ENCODE measurements at regions not wholly inside any gene's neighbourhood (a gene's known extent, or its start where the extent isn't known, plus 50 kb on each side); places are given as distances from the start of the nearest gene placed in this dataset.
"Not testable (repeated sequence)": the region's sequence is repeated elsewhere in the genome, so short reads cannot be mapped to it uniquely, and the experiment has no call there.

DNA sequence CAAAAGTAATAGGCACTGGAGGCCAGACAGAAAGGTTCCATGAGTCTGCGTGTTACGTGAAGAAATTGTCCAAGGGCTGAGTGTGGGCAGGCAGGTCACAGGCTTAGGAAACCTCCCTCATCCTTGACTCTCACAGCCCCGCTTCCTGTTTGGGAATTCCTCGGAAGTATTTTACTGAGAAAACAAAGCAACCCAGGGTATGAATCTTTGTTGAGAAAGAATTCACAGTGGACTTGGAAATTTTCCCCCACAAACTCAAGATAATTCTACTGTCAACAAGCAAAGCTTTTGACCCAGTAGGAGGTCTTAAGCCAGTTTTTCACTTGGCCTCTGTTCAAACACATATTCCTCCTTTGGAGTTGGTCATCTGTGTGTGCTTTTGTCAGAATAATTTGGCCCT, 377.1 kb upstream of the TPM1 start:
- Mint-ChIP-seq H3K4me3 (no peak overlapping the region), H3K4me1 (no peaks in the 10 kb centered on the region), H3K27ac (no peak overlapping the region), H3K27me3 (no peaks in the 10 kb centered on the region), H3K36me3 (peaks cover 0 to under 1% of the 10 kb centered on the region in 2 donors), H3K9me3 (peaks cover 0 to 2% (median under 1%) of the 10 kb centered on the region in 7 donors)
- DNase-seq (no peak), ATAC-seq (ENCODE audit: low read depth in 2 of 2) (no peak)

GRCh38 chr15:62666046-62666445, 376.5 kb upstream of the TPM1 start:
- no peaks in the 10 kb centered on the region for H3K4me1 Mint-ChIP-seq
- ATAC-seq (ENCODE audit: low read depth in 2 of 2) (no peak), DNase-seq (no peak)
- H3K4me3 Mint-ChIP-seq, result no peak overlapping the region
- H3K9me3 Mint-ChIP-seq, result peaks cover 0 to 7% (median 3%) of the 10 kb centered on the region in 7 donors
- no peaks in the 10 kb centered on the region for H3K27me3 Mint-ChIP-seq
- no peak overlapping the region for H3K27ac Mint-ChIP-seq
- H3K36me3 Mint-ChIP-seq, result peaks cover 0 to 5% of the 10 kb centered on the region in 2 donors

GRCh38 chr15:62672268-62672667, 370.3 kb upstream of the TPM1 start:
- Mint-ChIP-seq H3K36me3 (peaks cover 0 to 5% of the 10 kb centered on the region in 2 donors), H3K27ac (no peak overlapping the region), H3K4me3 (no peak overlapping the region), H3K9me3 (peaks cover 0 to 14% (median 3%) of the 10 kb centered on the region in 7 donors), H3K4me1 (no peaks in the 10 kb centered on the region), H3K27me3 (no peaks in the 10 kb centered on the region)
- DNase-seq (no peak), ATAC-seq (ENCODE audit: low read depth in 2 of 2) (no peak)

GRCh38 chr15:62676891-62677290, 365.7 kb upstream of the TPM1 start:
- Mint-ChIP-seq H3K27me3 (peaks cover 0 to 5% (median 0%) of the 10 kb centered on the region in 3 donors), H3K9me3 (peaks cover 0 to 17% (median 4%) of the 10 kb centered on the region in 7 donors), H3K4me1 (no peaks in the 10 kb centered on the region), H3K4me3 (no peak overlapping the region), H3K36me3 (no peaks in the 10 kb centered on the region), H3K27ac (no peak overlapping the region)
- DNase-seq (no peak), ATAC-seq (ENCODE audit: low read depth in 2 of 2) (no peak)

DNA sequence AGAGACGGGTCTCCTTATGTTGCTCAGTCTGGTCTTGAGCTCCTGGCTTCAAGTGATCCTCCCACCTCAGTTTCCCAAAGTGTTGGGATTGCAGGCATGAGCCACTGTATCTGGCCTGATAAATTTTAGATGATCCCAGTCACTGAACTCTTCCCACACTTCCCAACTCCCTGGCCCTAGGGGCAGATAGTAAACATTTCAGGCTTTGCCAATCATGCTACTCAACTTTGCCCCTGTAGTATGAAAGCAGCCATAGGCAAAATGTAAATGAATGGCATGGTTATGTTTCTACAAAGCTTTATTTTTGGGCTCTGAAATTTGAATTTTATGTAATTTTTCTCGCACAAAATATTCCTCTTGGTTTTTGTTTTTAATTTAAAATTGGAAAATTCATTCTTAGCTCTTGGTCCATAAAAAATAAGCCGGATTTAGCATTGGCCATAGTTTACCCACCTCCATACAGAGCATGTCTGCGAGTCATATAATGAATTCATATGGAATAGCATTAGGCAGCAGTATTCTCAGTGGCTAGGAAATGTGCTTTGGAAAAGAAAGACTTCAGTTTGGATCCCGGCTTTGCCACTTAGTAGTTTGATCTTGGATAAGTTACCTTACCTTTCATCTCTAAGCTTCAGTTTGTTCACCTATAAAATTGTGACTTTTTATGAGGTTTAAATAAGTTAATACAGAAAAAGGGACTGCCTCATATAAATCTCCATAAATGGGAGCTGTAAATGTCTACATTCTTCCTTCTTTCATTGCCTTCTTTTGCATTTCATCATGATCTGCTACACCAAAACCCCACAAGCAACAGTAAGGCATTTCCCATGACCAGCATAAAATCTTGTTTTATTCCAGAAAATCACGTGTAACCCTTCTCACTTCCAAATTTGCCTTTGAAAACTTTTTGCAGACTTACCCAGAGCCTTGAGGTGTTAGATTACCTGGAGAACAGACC, 360.3 kb upstream of the TPM1 start:
- Mint-ChIP-seq H3K9me3 (peaks cover 0 to 17% (median 4%) of the 10 kb centered on the region in 7 donors), H3K27me3 (peaks cover 5 to 13% (median 8%) of the 10 kb centered on the region in 3 donors), H3K27ac (peak overlapping the region in 1 of 6 donors; percentile 8), H3K4me3 (no peak overlapping the region), H3K36me3 (no peaks in the 10 kb centered on the region), H3K4me1 (no peaks in the 10 kb centered on the region)
- ATAC-seq (ENCODE audit: low read depth in 2 of 2) (no peak), DNase-seq (no peak)

GRCh38 chr15:62683192-62683591, 359.4 kb upstream of the TPM1 start:
- Mint-ChIP-seq H3K9me3 (peaks cover 0 to 17% (median 4%) of the 10 kb centered on the region in 7 donors), H3K27me3 (peaks cover 5 to 13% (median 8%) of the 10 kb centered on the region in 3 donors)
- H3K27ac Mint-ChIP-seq; ATAC-seq (ENCODE audit: low read depth in 2 of 2); H3K4me1 Mint-ChIP-seq; H3K4me3 Mint-ChIP-seq; H3K36me3 Mint-ChIP-seq; DNase-seq: not testable (repeated sequence)

GRCh38 chr15:62684123-62684808, 358.3 kb upstream of the TPM1 start:
- Mint-ChIP-seq H3K27me3 (peaks cover 5 to 13% (median 8%) of the 10 kb centered on the region in 3 donors), H3K9me3 (peaks cover 0 to 15% (median 3%) of the 10 kb centered on the region in 7 donors), H3K4me3 (no peak overlapping the region), H3K27ac (no peak overlapping the region), H3K4me1 (no peaks in the 10 kb centered on the region), H3K36me3 (no peaks in the 10 kb centered on the region)
- DNase-seq, result no peak
- ATAC-seq (ENCODE audit: low read depth in 2 of 2), result no peak

DNA sequence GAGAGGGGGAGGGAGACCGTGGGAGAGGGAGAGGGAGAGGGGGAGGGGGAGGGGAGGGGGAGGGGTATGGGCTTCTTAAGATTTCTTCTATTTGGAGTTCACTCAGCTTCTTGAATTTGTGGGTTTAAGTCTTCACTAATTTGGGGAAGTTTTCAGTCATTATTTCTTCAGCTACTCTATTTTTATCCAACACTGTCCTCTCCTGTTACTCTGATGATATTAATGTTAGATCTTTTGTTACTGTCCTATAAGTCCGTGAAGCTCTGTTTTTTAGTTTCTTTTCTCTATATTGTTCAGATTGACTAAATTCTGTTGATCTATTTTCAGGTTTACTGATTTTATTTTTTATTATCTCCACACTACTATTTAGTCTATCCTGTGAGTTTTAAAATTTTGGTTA, 351.5 kb upstream of the TPM1 start:
- peaks cover 0 to 4% (median 1%) of the 10 kb centered on the region in 7 donors for H3K9me3 Mint-ChIP-seq
- no peaks in the 10 kb centered on the region for H3K4me1 Mint-ChIP-seq

GRCh38 chr15:62697636-62698035, 344.9 kb upstream of the TPM1 start:
- ATAC-seq (ENCODE audit: low read depth in 2 of 2), result no peak
- Mint-ChIP-seq H3K27ac (no peak overlapping the region), H3K27me3 (no peaks in the 10 kb centered on the region), H3K36me3 (no peaks in the 10 kb centered on the region), H3K9me3 (no peaks in the 10 kb centered on the region), H3K4me1 (no peaks in the 10 kb centered on the region), H3K4me3 (no peak overlapping the region)
- no peak for DNase-seq

More for the DNA sequence above, 351.5 kb upstream of the TPM1 start:
- H3K27ac Mint-ChIP-seq, result no peak overlapping the region
- ATAC-seq (ENCODE audit: low read depth in 2 of 2), result no peak
- no peak overlapping the region for H3K4me3 Mint-ChIP-seq
- H3K27me3 Mint-ChIP-seq, result no peaks in the 10 kb centered on the region
- H3K36me3 Mint-ChIP-seq, result peaks cover 0 to 5% of the 10 kb centered on the region in 2 donors
- no peak for DNase-seq

DNA sequence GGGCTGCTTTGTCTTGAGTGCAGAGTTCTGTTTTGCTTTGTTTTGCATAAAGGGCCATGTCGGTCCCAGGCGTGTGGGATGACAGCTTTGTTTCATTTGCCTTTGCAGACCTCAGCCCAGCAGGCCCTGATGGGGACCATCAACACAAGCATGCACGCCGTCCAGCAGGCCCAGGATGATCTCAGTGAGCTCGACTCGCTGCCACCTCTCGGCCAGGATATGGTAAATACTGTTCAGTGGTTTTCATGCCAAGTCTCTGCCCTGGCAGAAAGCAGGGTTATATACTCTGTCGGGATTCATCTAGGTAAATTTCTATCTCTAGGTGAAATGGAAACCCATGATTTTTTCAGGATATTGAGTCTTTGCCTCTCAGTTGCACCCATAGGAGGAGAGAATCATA, 343.9 kb upstream of the TPM1 start:
- no peak overlapping the region for H3K4me3 Mint-ChIP-seq
- no peak for DNase-seq
- ATAC-seq (ENCODE audit: low read depth in 2 of 2), result no peak
- H3K36me3 Mint-ChIP-seq, result no peaks in the 10 kb centered on the region
- no peaks in the 10 kb centered on the region for H3K27me3 Mint-ChIP-seq
- no peak overlapping the region for H3K27ac Mint-ChIP-seq
- no peaks in the 10 kb centered on the region for H3K9me3 Mint-ChIP-seq
- no peaks in the 10 kb centered on the region for H3K4me1 Mint-ChIP-seq

GRCh38 chr15:62706317-62706716, 336.2 kb upstream of the TPM1 start:
- H3K4me1 Mint-ChIP-seq, result no peaks in the 10 kb centered on the region
- ATAC-seq (ENCODE audit: low read depth in 2 of 2) (no peak), DNase-seq (no peak)
- peaks cover 0 to 2% (median 0%) of the 10 kb centered on the region in 7 donors for H3K9me3 Mint-ChIP-seq
- no peaks in the 10 kb centered on the region for H3K27me3 Mint-ChIP-seq
- no peak overlapping the region for H3K27ac Mint-ChIP-seq
- H3K4me3 Mint-ChIP-seq, result no peak overlapping the region
- no peaks in the 10 kb centered on the region for H3K36me3 Mint-ChIP-seq

GRCh38 chr15:62708470-62708869, 334.1 kb upstream of the TPM1 start:
- H3K4me3 Mint-ChIP-seq, result no peak overlapping the region
- peaks cover 0 to 2% (median 0%) of the 10 kb centered on the region in 7 donors for H3K9me3 Mint-ChIP-seq
- H3K27ac Mint-ChIP-seq, result no peak overlapping the region
- ATAC-seq (ENCODE audit: low read depth in 2 of 2), result no peak
- H3K4me1 Mint-ChIP-seq, result no peaks in the 10 kb centered on the region
- no peak for DNase-seq
- H3K27me3 Mint-ChIP-seq, result no peaks in the 10 kb centered on the region
- H3K36me3 Mint-ChIP-seq, result no peaks in the 10 kb centered on the region

DNA sequence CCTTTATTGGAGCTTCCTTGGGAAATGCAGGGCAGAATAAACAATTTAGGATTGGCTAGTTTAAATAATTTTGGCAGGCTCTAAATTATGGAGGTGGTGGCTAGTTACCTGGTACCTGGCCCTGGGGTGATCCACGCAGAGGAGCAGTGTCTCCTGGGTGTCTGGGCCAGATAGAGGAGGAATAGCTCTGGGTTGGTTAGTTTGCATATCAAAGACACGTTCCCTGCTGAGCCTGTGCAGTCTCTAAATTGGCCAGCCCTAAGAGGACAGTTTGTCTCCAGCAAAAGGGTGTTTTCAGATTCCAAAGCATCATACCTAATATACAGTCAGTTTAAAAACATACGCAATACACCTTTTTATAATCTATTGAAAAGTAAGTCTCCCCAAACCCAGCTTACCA, 333.3 kb upstream of the TPM1 start:
- H3K27ac Mint-ChIP-seq, result no peak overlapping the region
- no peak for ATAC-seq (ENCODE audit: low read depth in 2 of 2)
- H3K36me3 Mint-ChIP-seq, result no peaks in the 10 kb centered on the region
- H3K9me3 Mint-ChIP-seq, result peaks cover 0 to 2% (median 0%) of the 10 kb centered on the region in 7 donors
- no peaks in the 10 kb centered on the region for H3K4me1 Mint-ChIP-seq
- no peaks in the 10 kb centered on the region for H3K27me3 Mint-ChIP-seq
- no peak for DNase-seq
- no peak overlapping the region for H3K4me3 Mint-ChIP-seq

Data from naive B cell (primary cell).